Effector CD4-positive, alpha-beta T cell (primary cell): ENCODE measurements at regions not wholly inside any gene's neighbourhood (a gene's known extent, or its start where the extent isn't known, plus 50 kb on each side); places are given as distances from the start of the nearest gene placed in this dataset.

ENCODE experiments used
- DNase-seq: peaks from one replicate; pipeline ENCODE4 v3.0.0-alpha.2; 2020

- DNase-seq: no peak
Observed at GRCh38 chr3:95883801-95884200, 930.6 kb upstream of the EPHA6 start.

GRCh38 chr3:95886616-95887015 is 927.8 kb upstream of the EPHA6 start:
- DNase-seq: no peak

- no peak for DNase-seq
Observed at GRCh38 chr3:95887114-95887513, 927.3 kb upstream of the EPHA6 start.

GRCh38 chr3:95894820-95895219 is 919.6 kb upstream of the EPHA6 start:
- DNase-seq: no peak

GRCh38 chr3:95899494-95899893 is 914.9 kb upstream of the EPHA6 start:
- DNase-seq: no peak

- no peak for DNase-seq
Observed at GRCh38 chr3:95899911-95900310, 914.5 kb upstream of the EPHA6 start.

GRCh38 chr3:95901948-95902347 is 912.4 kb upstream of the EPHA6 start:
- no peak for DNase-seq

GRCh38 chr3:95905182-95905581 is 909.2 kb upstream of the EPHA6 start:
- no peak for DNase-seq

GRCh38 chr3:95911767-95912166 is 902.6 kb upstream of the EPHA6 start:
- no peak for DNase-seq

GRCh38 chr3:95923496-95924210 is 890.7 kb upstream of the EPHA6 start:
- DNase-seq: no peak

GRCh38 chr3:95926904-95927501 is 887.4 kb upstream of the EPHA6 start:
- DNase-seq: no peak

- no peak for DNase-seq
Observed at GRCh38 chr3:95934181-95934580, 880.2 kb upstream of the EPHA6 start.

- no peak for DNase-seq
Observed at GRCh38 chr3:95939235-95939809, 875.1 kb upstream of the EPHA6 start.

GRCh38 chr3:95965704-95966336 is 848.6 kb upstream of the EPHA6 start:
- no peak for DNase-seq

- DNase-seq: no peak
Observed at GRCh38 chr3:95971573-95971972, 842.8 kb upstream of the EPHA6 start.

- no peak for DNase-seq
Observed at GRCh38 chr3:95994338-95994737, 820.1 kb upstream of the EPHA6 start.

GRCh38 chr3:96000966-96001365 is 813.4 kb upstream of the EPHA6 start:
- no peak for DNase-seq

GRCh38 chr3:96007650-96008195 is 806.7 kb upstream of the EPHA6 start:
- no peak for DNase-seq

- no peak for DNase-seq
Observed at GRCh38 chr3:96012939-96013338, 801.5 kb upstream of the EPHA6 start.

GRCh38 chr3:96017556-96017955 is 796.8 kb upstream of the EPHA6 start:
- DNase-seq: no peak

- no peak for DNase-seq
Observed at GRCh38 chr3:96022676-96023075, 791.7 kb upstream of the EPHA6 start.

- DNase-seq: no peak
Observed at GRCh38 chr3:96027718-96028117, 786.7 kb upstream of the EPHA6 start.

- no peak for DNase-seq
Observed at GRCh38 chr3:96039632-96040031, 774.8 kb upstream of the EPHA6 start.

GRCh38 chr3:96059301-96059700 is 755.1 kb upstream of the EPHA6 start:
- DNase-seq: no peak
